SU-DHL-6 (cell line): ENCODE measurements at regions not wholly inside any gene's neighbourhood (a gene's known extent, or its start where the extent isn't known, plus 50 kb on each side); places are given as distances from the start of the nearest gene placed in this dataset.
A peak's percentile ranks its signal among the peaks of the same experiment; 100 is the strongest.

ENCODE experiments used
- EZH2phosphoT487 ChIP-seq: fragments of 200-600 bp; sonication (generic), shearing (Covaris generic); conservative IDR thresholded peaks from 2 replicates; pipeline ENCODE4 v1.6.1; 2018; ENCODE audit warnings: mild to moderate bottlenecking, antibody characterized with exemption, low read length, moderate library complexity, mixed read lengths
- TF ChIP-seq, protein P1 (sequence below): fragments of 200-600 bp; sonication (generic); IDR thresholded peaks from one replicate; pipeline ENCODE4 v1.5.1; 2017; ENCODE audit warnings: antibody characterized with exemption, mild to moderate bottlenecking, low read length, moderate library complexity; ENCODE audit not compliant: insufficient read depth, poor library complexity, severe bottlenecking

DNA sequence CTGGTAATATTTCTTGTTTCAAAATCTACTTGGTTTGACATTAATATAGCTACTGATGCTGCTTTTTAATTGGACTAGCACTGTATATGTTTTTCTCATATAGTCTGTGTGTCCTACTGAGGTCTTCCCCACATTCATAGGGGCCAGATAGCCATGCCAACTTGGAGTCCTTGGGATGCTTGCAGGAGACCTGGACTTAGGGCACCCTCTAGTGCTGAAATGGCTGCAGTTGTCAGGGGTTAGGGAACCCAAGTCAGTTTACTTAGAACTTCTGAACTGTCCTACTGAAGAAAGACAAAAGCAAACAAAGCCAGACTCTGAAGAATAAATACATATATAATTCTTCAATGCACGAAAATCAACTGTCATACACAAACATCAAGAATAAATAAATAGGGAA lies 279.9 kb upstream of the SYT1 start:
- TF ChIP-seq, protein P1, sequence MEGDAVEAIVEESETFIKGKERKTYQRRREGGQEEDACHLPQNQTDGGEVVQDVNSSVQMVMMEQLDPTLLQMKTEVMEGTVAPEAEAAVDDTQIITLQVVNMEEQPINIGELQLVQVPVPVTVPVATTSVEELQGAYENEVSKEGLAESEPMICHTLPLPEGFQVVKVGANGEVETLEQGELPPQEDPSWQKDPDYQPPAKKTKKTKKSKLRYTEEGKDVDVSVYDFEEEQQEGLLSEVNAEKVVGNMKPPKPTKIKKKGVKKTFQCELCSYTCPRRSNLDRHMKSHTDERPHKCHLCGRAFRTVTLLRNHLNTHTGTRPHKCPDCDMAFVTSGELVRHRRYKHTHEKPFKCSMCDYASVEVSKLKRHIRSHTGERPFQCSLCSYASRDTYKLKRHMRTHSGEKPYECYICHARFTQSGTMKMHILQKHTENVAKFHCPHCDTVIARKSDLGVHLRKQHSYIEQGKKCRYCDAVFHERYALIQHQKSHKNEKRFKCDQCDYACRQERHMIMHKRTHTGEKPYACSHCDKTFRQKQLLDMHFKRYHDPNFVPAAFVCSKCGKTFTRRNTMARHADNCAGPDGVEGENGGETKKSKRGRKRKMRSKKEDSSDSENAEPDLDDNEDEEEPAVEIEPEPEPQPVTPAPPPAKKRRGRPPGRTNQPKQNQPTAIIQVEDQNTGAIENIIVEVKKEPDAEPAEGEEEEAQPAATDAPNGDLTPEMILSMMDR, result peak; percentile 20
- TF ChIP-seq EZH2phosphoT487, result no peak
